Ectodermal cell (in vitro differentiated cells): ENCODE measurements at regions not wholly inside any gene's neighbourhood (a gene's known extent, or its start where the extent isn't known, plus 50 kb on each side); places are given as distances from the start of the nearest gene placed in this dataset.

ENCODE experiments used
- H3K27ac ChIP-seq: 2 replicates; pipeline ENCODE4 v1.7.0; 2013; ENCODE audit warnings: mild to moderate bottlenecking, low read depth, low read length; ENCODE audit not compliant: insufficient read depth, poor library complexity, severe bottlenecking
- H3K27me3 ChIP-seq: 2 replicates; pipeline ENCODE4 v1.7.0; 2013; ENCODE audit warnings: mild to moderate bottlenecking, low read length; ENCODE audit not compliant: insufficient read depth, control insufficient read depth, poor library complexity, severe bottlenecking
- H3K36me3 ChIP-seq: one replicate; pipeline ENCODE4 v1.7.0; 2013; ENCODE audit warnings: low read length; ENCODE audit not compliant: control insufficient read depth, insufficient read depth
- H3K4me1 ChIP-seq: one replicate; pipeline ENCODE4 v1.7.0; 2013; ENCODE audit warnings: low read length; ENCODE audit not compliant: control insufficient read depth, insufficient read depth
- H3K4me3 ChIP-seq: 2 replicates; pipeline ENCODE4 v1.7.0; 2013; ENCODE audit warnings: low read depth, low read length, control low read depth; ENCODE audit not compliant: insufficient read depth
- H3K9me3 ChIP-seq: 2 replicates; pipeline ENCODE4 v1.7.0; 2013; ENCODE audit warnings: mild to moderate bottlenecking, low read length, moderate library complexity; ENCODE audit not compliant: control insufficient read depth
- WGBS, 2 experiments: methylation state at CpG; one replicate each; pipeline ENCODE4 v1.1.7; 2013; ENCODE audit warnings: missing lambda C conversion rate in 2 of 2; 5-methylcytosine and 5-hydroxymethylcytosine counted together

DNA sequence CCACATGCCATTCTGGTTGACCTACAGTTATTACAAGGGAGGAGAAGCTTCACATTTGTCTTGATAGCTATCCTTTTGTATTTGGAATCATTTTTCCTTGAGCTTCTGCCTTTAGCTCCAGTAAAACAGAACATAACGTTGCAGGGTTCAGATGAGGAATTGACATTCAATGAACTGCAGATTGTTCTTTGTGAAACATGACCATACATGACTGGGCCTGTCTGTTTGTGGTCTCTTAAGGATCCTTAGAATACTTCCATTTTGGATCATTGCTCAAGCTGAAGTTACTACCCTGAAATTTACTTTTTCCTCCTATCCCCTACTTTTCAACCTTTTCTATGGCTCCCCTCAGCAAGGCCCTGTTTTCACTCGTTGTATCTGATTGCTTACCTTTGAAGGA is 1281.7 kb upstream of the CELF4 start:
- H3K4me3 ChIP-seq, result no peak overlapping the region
- no peaks in the 10 kb centered on the region for H3K4me1 ChIP-seq
- 88 to 94% methylated on average over 2 of the region's 2 CpGs for WGBS, 2 experiments
- no peaks in the 10 kb centered on the region for H3K27me3 ChIP-seq
- H3K27ac ChIP-seq, result no peak overlapping the region
- no peaks in the 10 kb centered on the region for H3K9me3 ChIP-seq
- no peaks in the 10 kb centered on the region for H3K36me3 ChIP-seq

DNA sequence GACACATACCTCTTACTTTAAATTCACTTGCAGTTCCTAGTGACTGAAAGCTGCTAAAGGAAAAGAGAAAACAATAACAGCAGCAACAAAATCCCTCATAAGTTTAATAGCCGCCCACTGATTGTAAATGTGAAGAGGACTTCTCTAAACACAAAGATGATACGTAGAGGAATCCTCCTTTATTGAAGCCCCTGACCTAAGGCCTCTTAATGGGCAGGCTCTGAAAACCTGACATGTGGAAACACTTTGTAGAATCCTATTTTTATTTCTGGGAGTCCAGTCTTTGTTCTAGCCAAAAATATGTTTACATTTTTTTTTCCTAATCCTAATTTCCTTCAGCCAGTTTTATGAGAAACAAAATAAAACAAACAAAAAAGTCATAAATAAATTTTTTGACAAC is 1277.7 kb upstream of the CELF4 start:
- Histone ChIP-seq H3K4me1 (no peaks in the 10 kb centered on the region), H3K27me3 (no peaks in the 10 kb centered on the region), H3K27ac (no peak overlapping the region), H3K36me3 (no peaks in the 10 kb centered on the region), H3K9me3 (no peaks in the 10 kb centered on the region), H3K4me3 (no peak overlapping the region)
- WGBS, 2 experiments, result 82 to 92% methylated on average over 2 of the region's 2 CpGs

DNA sequence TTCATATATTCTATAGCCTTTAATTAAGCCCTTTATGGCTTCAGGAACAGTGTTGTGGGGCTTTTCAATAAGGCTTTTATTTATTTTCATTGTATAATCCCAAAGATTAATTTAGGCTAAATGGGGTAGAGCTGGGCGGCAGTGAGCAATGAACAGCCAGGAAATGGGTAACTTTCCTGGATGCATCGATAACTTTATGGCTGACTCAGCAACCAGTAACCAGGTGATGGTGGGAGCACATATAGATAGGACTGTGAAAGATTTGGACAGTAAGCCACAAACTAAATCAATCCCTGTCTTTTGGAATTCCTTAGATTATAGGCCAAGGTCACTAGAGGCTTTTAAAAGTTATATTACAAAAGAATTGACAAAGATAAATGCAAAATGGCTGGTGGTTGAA is 1260.6 kb upstream of the CELF4 start:
- no peaks in the 10 kb centered on the region for H3K9me3 ChIP-seq
- no peaks in the 10 kb centered on the region for H3K4me1 ChIP-seq
- H3K27ac ChIP-seq, result no peak overlapping the region
- WGBS, 2 experiments, result 87 to 97% methylated on average over 2 of the region's 2 CpGs
- H3K4me3 ChIP-seq, result no peak overlapping the region
- H3K27me3 ChIP-seq, result no peaks in the 10 kb centered on the region
- H3K36me3 ChIP-seq, result no peaks in the 10 kb centered on the region

DNA sequence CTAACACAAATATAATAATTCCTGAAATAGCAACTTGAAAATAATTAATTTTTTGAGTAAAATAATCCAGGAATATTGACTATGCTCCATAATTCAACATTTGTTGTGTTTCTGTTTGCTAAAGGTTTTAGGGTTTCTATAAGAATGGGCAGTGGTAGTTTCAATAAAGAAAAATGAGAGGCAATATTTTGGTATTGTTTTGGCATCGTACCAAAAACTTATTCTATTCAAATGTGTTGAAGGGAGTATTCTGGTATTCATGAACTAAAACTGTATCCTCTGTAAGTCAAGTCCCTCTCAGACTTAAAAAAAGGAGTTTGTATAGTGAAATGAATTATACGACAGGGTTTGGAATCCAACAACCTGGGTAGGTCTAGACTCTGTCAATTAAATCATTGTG is 1245.6 kb upstream of the CELF4 start:
- 93% methylated on average over 2 of the region's 2 CpGs for WGBS, 2 experiments
- Histone ChIP-seq H3K4me1 (no peaks in the 10 kb centered on the region), H3K9me3 (no peaks in the 10 kb centered on the region), H3K27me3 (no peaks in the 10 kb centered on the region), H3K4me3 (no peak overlapping the region), H3K27ac (no peak overlapping the region), H3K36me3 (no peaks in the 10 kb centered on the region)

DNA sequence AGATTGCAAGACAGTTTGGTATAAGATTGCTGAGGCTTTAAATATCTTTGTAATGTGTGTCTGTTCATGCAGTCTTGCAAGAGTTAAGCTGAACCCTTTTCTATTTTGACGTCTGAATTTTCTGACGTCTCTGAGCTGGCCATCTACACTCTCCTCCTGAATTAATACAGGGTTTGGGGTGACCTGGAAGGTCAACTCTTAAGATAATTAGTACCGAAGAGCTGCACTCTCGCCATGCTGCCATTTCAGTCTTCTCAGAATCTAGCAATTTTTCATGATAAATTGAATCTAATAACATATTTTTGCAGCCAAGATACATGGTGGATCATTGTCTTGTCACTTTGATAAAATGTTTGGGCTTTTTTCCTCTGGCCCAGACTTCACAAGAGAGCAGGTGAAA is 1245.2 kb upstream of the CELF4 start:
- H3K9me3 ChIP-seq, result no peaks in the 10 kb centered on the region
- 90 to 91% methylated on average over 4 of the region's 4 CpGs for WGBS, 2 experiments
- H3K27ac ChIP-seq, result no peak overlapping the region
- no peaks in the 10 kb centered on the region for H3K27me3 ChIP-seq
- no peak overlapping the region for H3K4me3 ChIP-seq
- no peaks in the 10 kb centered on the region for H3K36me3 ChIP-seq
- H3K4me1 ChIP-seq, result no peaks in the 10 kb centered on the region

DNA sequence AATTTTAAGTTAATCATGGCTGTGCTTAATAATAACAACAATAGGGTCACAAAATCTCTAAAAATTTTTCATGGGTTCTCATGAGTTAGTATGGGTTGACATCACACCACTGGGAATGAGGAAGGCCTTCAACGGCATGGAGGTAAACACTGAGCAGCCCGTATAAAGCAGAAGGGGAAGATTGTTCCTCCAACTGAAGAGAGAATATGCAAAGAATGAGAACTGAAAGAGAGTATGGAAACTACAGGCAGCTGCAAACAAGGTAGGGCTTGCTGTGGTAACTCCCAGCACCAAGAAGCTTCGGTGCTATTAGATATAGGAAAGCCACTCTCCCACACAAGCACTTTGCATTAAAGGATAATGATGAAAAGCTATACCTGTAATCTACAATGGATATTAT is 1242.3 kb upstream of the CELF4 start:
- Histone ChIP-seq H3K4me3 (no peak overlapping the region), H3K4me1 (no peaks in the 10 kb centered on the region), H3K27ac (no peak overlapping the region), H3K9me3 (no peaks in the 10 kb centered on the region), H3K36me3 (no peaks in the 10 kb centered on the region), H3K27me3 (no peaks in the 10 kb centered on the region)
- WGBS, 2 experiments, result 90 to 95% methylated on average over 2 to 3 of the region's 3 CpGs

DNA sequence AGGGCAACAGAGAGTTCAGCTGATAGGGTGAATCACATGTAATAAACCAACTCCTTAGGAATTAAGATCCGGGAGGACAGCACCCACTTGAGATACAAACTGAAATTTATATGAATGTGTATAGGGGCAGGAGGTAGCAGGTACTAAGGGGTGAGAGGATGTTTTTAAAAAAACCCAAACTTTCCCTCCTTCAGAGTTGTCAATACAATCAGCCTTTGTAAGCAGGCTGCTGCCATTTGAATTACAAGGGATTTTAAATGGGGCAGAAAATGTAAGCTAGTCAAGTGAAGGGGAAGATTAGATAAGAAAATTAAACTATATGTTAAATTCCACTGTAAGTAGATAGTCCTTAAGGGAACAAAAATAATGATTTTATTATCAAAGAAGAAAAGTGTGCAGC is 1239.7 kb upstream of the CELF4 start:
- no peaks in the 10 kb centered on the region for H3K4me1 ChIP-seq
- WGBS, 2 experiments, result 30 to 36% methylated on average over 1 of the region's 1 CpG

DNA sequence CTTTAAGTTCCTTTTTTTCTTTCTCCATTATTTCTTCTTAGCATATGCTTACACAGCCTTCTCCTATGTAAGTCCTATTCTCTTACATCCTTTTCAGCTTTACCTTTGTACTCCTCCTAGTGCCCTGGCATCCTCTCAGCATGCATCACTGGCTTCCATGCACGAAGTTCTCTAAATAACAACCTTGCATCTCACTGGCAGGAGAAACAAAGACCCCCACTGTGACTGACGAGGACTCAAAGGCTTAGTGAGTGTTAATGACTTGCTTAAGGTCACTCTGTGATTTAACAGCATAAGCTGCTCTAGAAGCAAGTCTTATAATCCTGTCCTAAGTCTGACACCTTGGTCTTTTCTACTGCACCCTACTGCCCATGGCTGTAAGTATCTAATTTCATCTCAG is 1236.0 kb upstream of the CELF4 start:
- H3K9me3 ChIP-seq, result no peaks in the 10 kb centered on the region
- no peak overlapping the region for H3K4me3 ChIP-seq
- no peaks in the 10 kb centered on the region for H3K4me1 ChIP-seq
- WGBS, 2 experiments, result 12 to 16% methylated on average over 2 of the region's 2 CpGs
- no peaks in the 10 kb centered on the region for H3K27me3 ChIP-seq
- H3K27ac ChIP-seq, result no peak overlapping the region
- no peaks in the 10 kb centered on the region for H3K36me3 ChIP-seq

More for the DNA sequence above, 1239.7 kb upstream of the CELF4 start:
- Histone ChIP-seq H3K27ac (no peak overlapping the region), H3K4me3 (no peak overlapping the region), H3K27me3 (no peaks in the 10 kb centered on the region), H3K36me3 (no peaks in the 10 kb centered on the region), H3K9me3 (no peaks in the 10 kb centered on the region)

DNA sequence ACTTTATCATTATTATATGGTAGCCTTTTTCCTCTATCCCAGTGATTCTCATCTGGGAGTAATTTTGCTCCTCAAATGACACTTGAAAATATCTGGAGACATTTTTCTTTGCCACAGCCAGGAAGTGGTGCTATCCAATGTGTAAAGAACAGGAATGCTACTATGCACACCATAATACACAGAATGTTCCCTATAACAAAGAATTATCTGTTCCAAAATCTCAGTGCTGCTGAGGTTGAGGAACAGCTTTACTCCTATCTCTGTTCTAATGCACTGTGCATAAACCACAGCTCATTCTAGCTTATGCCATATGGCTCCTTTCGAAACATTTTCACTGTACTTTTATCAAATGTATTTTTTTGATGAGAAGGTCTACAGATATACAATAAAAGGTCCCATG is 1231.2 kb upstream of the CELF4 start:
- no peaks in the 10 kb centered on the region for H3K9me3 ChIP-seq
- no peaks in the 10 kb centered on the region for H3K27me3 ChIP-seq
- H3K36me3 ChIP-seq, result no peaks in the 10 kb centered on the region
- no peaks in the 10 kb centered on the region for H3K4me1 ChIP-seq
- no CpG with 5 or more reads among the region's 1 CpG for WGBS, 2 experiments
- no peak overlapping the region for H3K4me3 ChIP-seq
- H3K27ac ChIP-seq, result no peak overlapping the region

DNA sequence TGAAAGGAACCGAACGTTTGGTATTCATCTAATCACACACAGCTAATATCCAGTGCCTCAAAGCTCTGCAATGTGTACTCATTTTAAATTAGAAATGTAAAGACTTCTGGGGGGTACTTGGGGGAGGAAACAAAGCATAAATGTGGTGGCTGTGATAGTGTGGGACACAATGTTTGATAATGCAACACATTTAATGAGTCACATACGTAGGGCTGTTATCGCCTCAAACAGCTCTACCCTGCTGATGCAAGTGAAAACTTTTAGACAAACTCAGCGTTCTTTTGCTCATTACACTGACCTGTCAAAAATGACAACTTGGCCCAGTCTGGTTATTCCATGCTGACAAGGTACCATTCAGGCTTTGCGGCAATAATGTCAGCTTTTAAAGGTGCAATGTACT is 1227.1 kb upstream of the CELF4 start:
- no peaks in the 10 kb centered on the region for H3K9me3 ChIP-seq
- no peak overlapping the region for H3K4me3 ChIP-seq
- WGBS, 2 experiments, result 96 to 98% methylated on average over 4 of the region's 6 CpGs
- H3K4me1 ChIP-seq, result no peaks in the 10 kb centered on the region
- H3K27me3 ChIP-seq, result no peaks in the 10 kb centered on the region
- no peaks in the 10 kb centered on the region for H3K36me3 ChIP-seq
- no peak overlapping the region for H3K27ac ChIP-seq

DNA sequence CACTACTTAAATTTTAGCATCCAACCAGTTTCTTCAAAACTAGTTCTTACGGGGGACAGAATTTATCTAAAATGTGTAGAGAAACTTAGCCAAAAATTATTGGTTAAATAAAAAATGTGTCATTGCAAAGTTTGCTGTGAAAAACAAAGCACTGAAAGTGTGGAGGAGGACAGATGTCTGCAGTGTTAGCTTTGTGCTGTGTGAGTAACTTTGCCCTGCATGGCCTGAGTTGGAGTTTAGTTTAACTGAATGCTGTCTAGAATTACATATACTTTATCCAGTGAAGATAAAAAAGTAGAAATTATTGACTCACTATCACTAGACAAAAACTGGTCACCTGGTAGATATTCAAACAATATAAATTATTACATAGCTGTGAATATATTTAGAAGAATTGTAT is 1225.2 kb upstream of the CELF4 start:
- Histone ChIP-seq H3K27ac (no peak overlapping the region), H3K4me3 (no peak overlapping the region), H3K27me3 (no peaks in the 10 kb centered on the region), H3K9me3 (no peaks in the 10 kb centered on the region), H3K4me1 (no peaks in the 10 kb centered on the region), H3K36me3 (no peaks in the 10 kb centered on the region)
- 100% methylated on average over 1 of the region's 1 CpG for WGBS, 2 experiments
